ENCODE measurements at regions not wholly inside any gene's neighbourhood (a gene's known extent, or its start where the extent isn't known, plus 50 kb on each side); places are given as distances from the start of the nearest gene placed in this dataset.

GRCh38 chr3:76949033-76949432 lies 90.9 kb upstream of the ROBO2 start:
- Histone ChIP-seq H3K36me3 (ENCODE audit: control insufficient read depth, insufficient read depth, low read length, severe bottlenecking) (no peaks in the 10 kb centered on the region), H3K4me1 (ENCODE audit: control insufficient read depth, insufficient read depth, low read length) (no peaks in the 10 kb centered on the region), H3K27me3 (replicated peaks; ENCODE audit: control insufficient read depth, insufficient read depth, low read length) (no peaks in the 10 kb centered on the region), H3K9ac (ENCODE audit: low read length) (no peak overlapping the region), H3K9me3 (ENCODE audit: control insufficient read depth, low read length) (no peaks in the 10 kb centered on the region), H3K4me3 (ENCODE audit: low read length) (no peak overlapping the region)
- DNase-seq (ENCODE audit: low read depth), result no peak

- Histone ChIP-seq H3K4me1 (ENCODE audit: control insufficient read depth, insufficient read depth, low read length) (no peaks in the 10 kb centered on the region), H3K36me3 (ENCODE audit: control insufficient read depth, insufficient read depth, low read length, severe bottlenecking) (no peaks in the 10 kb centered on the region), H3K27me3 (replicated peaks; ENCODE audit: control insufficient read depth, insufficient read depth, low read length) (no peaks in the 10 kb centered on the region), H3K4me3 (ENCODE audit: low read length) (no peak overlapping the region), H3K9me3 (ENCODE audit: control insufficient read depth, low read length) (no peaks in the 10 kb centered on the region), H3K9ac (ENCODE audit: low read length) (no peak overlapping the region)
- DNase-seq (ENCODE audit: low read depth), result no peak
Measured at GRCh38 chr3:76949462-76949861, 90.4 kb upstream of the ROBO2 start.

GRCh38 chr3:76950590-76950989 lies 89.3 kb upstream of the ROBO2 start:
- Histone ChIP-seq H3K36me3 (ENCODE audit: control insufficient read depth, insufficient read depth, low read length, severe bottlenecking) (no peaks in the 10 kb centered on the region), H3K9ac (ENCODE audit: low read length) (no peak overlapping the region), H3K4me3 (ENCODE audit: low read length) (no peak overlapping the region), H3K27me3 (replicated peaks; ENCODE audit: control insufficient read depth, insufficient read depth, low read length) (no peaks in the 10 kb centered on the region), H3K4me1 (ENCODE audit: control insufficient read depth, insufficient read depth, low read length) (no peaks in the 10 kb centered on the region), H3K9me3 (ENCODE audit: control insufficient read depth, low read length) (no peaks in the 10 kb centered on the region)
- DNase-seq (ENCODE audit: low read depth), result no peak

- H3K4me1 ChIP-seq (ENCODE audit: control insufficient read depth, insufficient read depth, low read length), result no peaks in the 10 kb centered on the region
- no peaks in the 10 kb centered on the region for H3K36me3 ChIP-seq (ENCODE audit: control insufficient read depth, insufficient read depth, low read length, severe bottlenecking)
- no peak overlapping the region for H3K9ac ChIP-seq (ENCODE audit: low read length)
- peak; percentile 56 for DNase-seq (ENCODE audit: low read depth)
- no peaks in the 10 kb centered on the region for H3K27me3 ChIP-seq (replicated peaks; ENCODE audit: control insufficient read depth, insufficient read depth, low read length)
- H3K9me3 ChIP-seq (ENCODE audit: control insufficient read depth, low read length), result no peaks in the 10 kb centered on the region
- no peak overlapping the region for H3K4me3 ChIP-seq (ENCODE audit: low read length)
Measured at GRCh38 chr3:76954412-76954811, 85.5 kb upstream of the ROBO2 start.

GRCh38 chr3:76958274-76958673 lies 81.6 kb upstream of the ROBO2 start:
- H3K9me3 ChIP-seq (ENCODE audit: control insufficient read depth, low read length), result no peaks in the 10 kb centered on the region
- DNase-seq (ENCODE audit: low read depth), result peak; percentile 57
- no peaks in the 10 kb centered on the region for H3K4me1 ChIP-seq (ENCODE audit: control insufficient read depth, insufficient read depth, low read length)
- H3K4me3 ChIP-seq (ENCODE audit: low read length), result no peak overlapping the region
- no peak overlapping the region for H3K9ac ChIP-seq (ENCODE audit: low read length)
- no peaks in the 10 kb centered on the region for H3K36me3 ChIP-seq (ENCODE audit: control insufficient read depth, insufficient read depth, low read length, severe bottlenecking)
- H3K27me3 ChIP-seq (replicated peaks; ENCODE audit: control insufficient read depth, insufficient read depth, low read length), result no peaks in the 10 kb centered on the region

- DNase-seq (ENCODE audit: low read depth), result no peak
- H3K4me3 ChIP-seq (ENCODE audit: low read length), result no peak overlapping the region
- no peaks in the 10 kb centered on the region for H3K9me3 ChIP-seq (ENCODE audit: control insufficient read depth, low read length)
Measured at GRCh38 chr3:76958861-76959260, 81.0 kb upstream of the ROBO2 start.

GRCh38 chr3:76961284-76961683 lies 78.6 kb upstream of the ROBO2 start:
- no peaks in the 10 kb centered on the region for H3K9me3 ChIP-seq (ENCODE audit: control insufficient read depth, low read length)
- H3K4me1 ChIP-seq (ENCODE audit: control insufficient read depth, insufficient read depth, low read length), result no peaks in the 10 kb centered on the region
- H3K36me3 ChIP-seq (ENCODE audit: control insufficient read depth, insufficient read depth, low read length, severe bottlenecking), result no peaks in the 10 kb centered on the region
- H3K9ac ChIP-seq (ENCODE audit: low read length), result no peak overlapping the region
- no peak for DNase-seq (ENCODE audit: low read depth)
- no peak overlapping the region for H3K4me3 ChIP-seq (ENCODE audit: low read length)
- no peaks in the 10 kb centered on the region for H3K27me3 ChIP-seq (replicated peaks; ENCODE audit: control insufficient read depth, insufficient read depth, low read length)

More at GRCh38 chr3:76958861-76959260, 81.0 kb upstream of the ROBO2 start:
- no peaks in the 10 kb centered on the region for H3K36me3 ChIP-seq (ENCODE audit: control insufficient read depth, insufficient read depth, low read length, severe bottlenecking)
- H3K4me1 ChIP-seq (ENCODE audit: control insufficient read depth, insufficient read depth, low read length), result no peaks in the 10 kb centered on the region
- H3K27me3 ChIP-seq (replicated peaks; ENCODE audit: control insufficient read depth, insufficient read depth, low read length), result no peaks in the 10 kb centered on the region
- H3K9ac ChIP-seq (ENCODE audit: low read length), result no peak overlapping the region

GRCh38 chr3:76965122-76965725 lies 74.7 kb upstream of the ROBO2 start:
- DNase-seq (ENCODE audit: low read depth), result peak; percentile 49
- no peaks in the 10 kb centered on the region for H3K36me3 ChIP-seq (ENCODE audit: control insufficient read depth, insufficient read depth, low read length, severe bottlenecking)

GRCh38 chr3:76969471-76969870 lies 70.4 kb upstream of the ROBO2 start:
- no peaks in the 10 kb centered on the region for H3K4me1 ChIP-seq (ENCODE audit: control insufficient read depth, insufficient read depth, low read length)
- H3K9me3 ChIP-seq (ENCODE audit: control insufficient read depth, low read length), result no peaks in the 10 kb centered on the region
- no peak overlapping the region for H3K4me3 ChIP-seq (ENCODE audit: low read length)
- no peaks in the 10 kb centered on the region for H3K36me3 ChIP-seq (ENCODE audit: control insufficient read depth, insufficient read depth, low read length, severe bottlenecking)
- DNase-seq (ENCODE audit: low read depth), result no peak
- H3K9ac ChIP-seq (ENCODE audit: low read length), result no peak overlapping the region
- no peaks in the 10 kb centered on the region for H3K27me3 ChIP-seq (replicated peaks; ENCODE audit: control insufficient read depth, insufficient read depth, low read length)

More at GRCh38 chr3:76965122-76965725, 74.7 kb upstream of the ROBO2 start:
- no peaks in the 10 kb centered on the region for H3K27me3 ChIP-seq (replicated peaks; ENCODE audit: control insufficient read depth, insufficient read depth, low read length)
- no peak overlapping the region for H3K9ac ChIP-seq (ENCODE audit: low read length)
- H3K4me3 ChIP-seq (ENCODE audit: low read length), result no peak overlapping the region
- H3K9me3 ChIP-seq (ENCODE audit: control insufficient read depth, low read length), result no peaks in the 10 kb centered on the region
- no peaks in the 10 kb centered on the region for H3K4me1 ChIP-seq (ENCODE audit: control insufficient read depth, insufficient read depth, low read length)

GRCh38 chr3:76969996-76970615 lies 69.8 kb upstream of the ROBO2 start:
- H3K4me1 ChIP-seq (ENCODE audit: control insufficient read depth, insufficient read depth, low read length), result no peaks in the 10 kb centered on the region
- no peaks in the 10 kb centered on the region for H3K9me3 ChIP-seq (ENCODE audit: control insufficient read depth, low read length)
- no peaks in the 10 kb centered on the region for H3K27me3 ChIP-seq (replicated peaks; ENCODE audit: control insufficient read depth, insufficient read depth, low read length)
- H3K4me3 ChIP-seq (ENCODE audit: low read length), result no peak overlapping the region
- no peaks in the 10 kb centered on the region for H3K36me3 ChIP-seq (ENCODE audit: control insufficient read depth, insufficient read depth, low read length, severe bottlenecking)
- no peak for DNase-seq (ENCODE audit: low read depth)
- no peak overlapping the region for H3K9ac ChIP-seq (ENCODE audit: low read length)

- no peaks in the 10 kb centered on the region for H3K9me3 ChIP-seq (ENCODE audit: control insufficient read depth, low read length)
- no peaks in the 10 kb centered on the region for H3K27me3 ChIP-seq (replicated peaks; ENCODE audit: control insufficient read depth, insufficient read depth, low read length)
- no peak for DNase-seq (ENCODE audit: low read depth)
- no peak overlapping the region for H3K4me3 ChIP-seq (ENCODE audit: low read length)
- no peak overlapping the region for H3K9ac ChIP-seq (ENCODE audit: low read length)
- H3K4me1 ChIP-seq (ENCODE audit: control insufficient read depth, insufficient read depth, low read length), result no peaks in the 10 kb centered on the region
- no peaks in the 10 kb centered on the region for H3K36me3 ChIP-seq (ENCODE audit: control insufficient read depth, insufficient read depth, low read length, severe bottlenecking)
Measured at GRCh38 chr3:76972624-76973296, 67.1 kb upstream of the ROBO2 start.
